ENCODE measurements at regions not wholly inside any gene's neighbourhood (a gene's known extent, or its start where the extent isn't known, plus 50 kb on each side); places are given as distances from the start of the nearest gene placed in this dataset.

- ATAC-seq (ENCODE audit: insufficient read depth, low FRiP score) (no peak), DNase-seq (no peak)
- Histone ChIP-seq H3K36me3 (ENCODE audit: control insufficient read depth in 4 of 4, insufficient read depth in 4 of 4, low read length in 4 of 4) (no peaks in the 10 kb centered on the region), H3K9ac (ENCODE audit: insufficient read depth in 1 of 2, low read length in 2 of 2) (no peak overlapping the region), H3K9me3 (ENCODE audit: control insufficient read depth in 4 of 4, insufficient read depth in 3 of 4, low read length in 3 of 4) (peaks cover 0 to 8% (median 0%) of the 10 kb centered on the region in 4 donors), H3K4me1 (ENCODE audit: control insufficient read depth in 5 of 5, insufficient read depth in 5 of 5, low read length in 5 of 5) (no peaks in the 10 kb centered on the region), H3K27ac (ENCODE audit: low read depth in 1 of 2, low read length in 1 of 2) (no peak overlapping the region), H3K27me3 (ENCODE audit: control insufficient read depth in 3 of 3, insufficient read depth in 3 of 3, low read length in 2 of 3) (peaks cover 0 to 2% (median 0%) of the 10 kb centered on the region in 3 donors), H3K4me3 (no peak overlapping the region)
- TF ChIP-seq, protein P1, sequence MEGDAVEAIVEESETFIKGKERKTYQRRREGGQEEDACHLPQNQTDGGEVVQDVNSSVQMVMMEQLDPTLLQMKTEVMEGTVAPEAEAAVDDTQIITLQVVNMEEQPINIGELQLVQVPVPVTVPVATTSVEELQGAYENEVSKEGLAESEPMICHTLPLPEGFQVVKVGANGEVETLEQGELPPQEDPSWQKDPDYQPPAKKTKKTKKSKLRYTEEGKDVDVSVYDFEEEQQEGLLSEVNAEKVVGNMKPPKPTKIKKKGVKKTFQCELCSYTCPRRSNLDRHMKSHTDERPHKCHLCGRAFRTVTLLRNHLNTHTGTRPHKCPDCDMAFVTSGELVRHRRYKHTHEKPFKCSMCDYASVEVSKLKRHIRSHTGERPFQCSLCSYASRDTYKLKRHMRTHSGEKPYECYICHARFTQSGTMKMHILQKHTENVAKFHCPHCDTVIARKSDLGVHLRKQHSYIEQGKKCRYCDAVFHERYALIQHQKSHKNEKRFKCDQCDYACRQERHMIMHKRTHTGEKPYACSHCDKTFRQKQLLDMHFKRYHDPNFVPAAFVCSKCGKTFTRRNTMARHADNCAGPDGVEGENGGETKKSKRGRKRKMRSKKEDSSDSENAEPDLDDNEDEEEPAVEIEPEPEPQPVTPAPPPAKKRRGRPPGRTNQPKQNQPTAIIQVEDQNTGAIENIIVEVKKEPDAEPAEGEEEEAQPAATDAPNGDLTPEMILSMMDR (IDR thresholded peaks at IDR 0.05; ENCODE audit: control extremely low read depth, extremely low read depth), result no peak
- 70 to 82% methylated on average over 3 of the region's 3 CpGs for WGBS, 2 donors
These were observed 345.4 kb upstream of the EEF2KMT start for GRCh38 chr16:5442986-5443385.

- Histone ChIP-seq H3K27me3 (ENCODE audit: control insufficient read depth in 3 of 3, insufficient read depth in 3 of 3, low read length in 2 of 3) (peaks cover 0 to 2% (median 0%) of the 10 kb centered on the region in 3 donors), H3K4me1 (ENCODE audit: control insufficient read depth in 5 of 5, insufficient read depth in 5 of 5, low read length in 5 of 5) (no peaks in the 10 kb centered on the region), H3K9ac (ENCODE audit: insufficient read depth in 1 of 2, low read length in 2 of 2) (no peak overlapping the region), H3K4me3 (no peak overlapping the region), H3K27ac (ENCODE audit: low read depth in 1 of 2, low read length in 1 of 2) (no peak overlapping the region), H3K36me3 (ENCODE audit: control insufficient read depth in 4 of 4, insufficient read depth in 4 of 4, low read length in 4 of 4) (no peaks in the 10 kb centered on the region), H3K9me3 (ENCODE audit: control insufficient read depth in 4 of 4, insufficient read depth in 3 of 4, low read length in 3 of 4) (peaks cover 0 to 6% (median 0%) of the 10 kb centered on the region in 4 donors)
- no peak for ATAC-seq (ENCODE audit: insufficient read depth, low FRiP score)
- DNase-seq, result no peak
- WGBS, 2 donors, result 68 to 75% methylated on average over 3 of the region's 3 CpGs
- TF ChIP-seq, protein P1 (IDR thresholded peaks at IDR 0.05; ENCODE audit: control extremely low read depth, extremely low read depth), result no peak
These were observed 344.5 kb upstream of the EEF2KMT start for GRCh38 chr16:5442054-5442453.

GRCh38 chr16:5438591-5438990, 341.0 kb upstream of the EEF2KMT start:
- TF ChIP-seq, protein P1 (IDR thresholded peaks at IDR 0.05; ENCODE audit: control extremely low read depth, extremely low read depth), result no peak
- Histone ChIP-seq H3K4me1 (ENCODE audit: control insufficient read depth in 5 of 5, insufficient read depth in 5 of 5, low read length in 5 of 5) (no peaks in the 10 kb centered on the region), H3K9me3 (ENCODE audit: control insufficient read depth in 4 of 4, insufficient read depth in 3 of 4, low read length in 3 of 4) (peaks cover 0 to 5% (median 0%) of the 10 kb centered on the region in 4 donors), H3K4me3 (no peak overlapping the region), H3K36me3 (ENCODE audit: control insufficient read depth in 4 of 4, insufficient read depth in 4 of 4, low read length in 4 of 4) (no peaks in the 10 kb centered on the region), H3K27ac (ENCODE audit: low read depth in 1 of 2, low read length in 1 of 2) (no peak overlapping the region), H3K27me3 (ENCODE audit: control insufficient read depth in 3 of 3, insufficient read depth in 3 of 3, low read length in 2 of 3) (peaks cover 0 to 6% (median 0%) of the 10 kb centered on the region in 3 donors), H3K9ac (ENCODE audit: insufficient read depth in 1 of 2, low read length in 2 of 2) (no peak overlapping the region)
- WGBS, 2 donors, result 80 to 81% methylated on average over 7 of the region's 7 CpGs
- ATAC-seq (ENCODE audit: insufficient read depth, low FRiP score) (no peak), DNase-seq (no peak)

DNA sequence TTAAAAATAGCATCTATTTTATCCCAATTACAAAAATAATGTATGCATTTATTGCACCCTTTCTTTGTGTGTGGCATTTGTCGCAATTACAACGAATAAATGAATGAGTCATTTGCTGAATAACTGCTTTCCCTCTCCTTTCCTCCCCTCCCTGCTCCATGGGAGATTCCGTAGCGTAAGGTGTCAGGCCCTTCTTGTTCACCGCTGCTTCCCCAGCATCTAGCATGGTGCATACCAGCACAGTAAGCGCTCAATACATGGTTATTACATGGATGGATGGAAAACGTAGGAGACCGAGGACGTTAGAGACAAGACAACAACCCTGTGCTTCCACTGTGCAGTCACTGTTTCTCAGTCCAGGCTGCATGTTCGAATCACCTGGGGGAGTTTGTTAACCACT, 336.0 kb upstream of the EEF2KMT start:
- 73 to 80% methylated on average over 10 of the region's 10 CpGs for WGBS, 2 donors
- Histone ChIP-seq H3K27me3 (ENCODE audit: control insufficient read depth in 3 of 3, insufficient read depth in 3 of 3, low read length in 2 of 3) (peaks cover 0 to 6% (median 0%) of the 10 kb centered on the region in 3 donors), H3K9ac (ENCODE audit: insufficient read depth in 1 of 2, low read length in 2 of 2) (no peak overlapping the region), H3K9me3 (ENCODE audit: control insufficient read depth in 4 of 4, insufficient read depth in 3 of 4, low read length in 3 of 4) (peaks cover 0 to 1% (median 0%) of the 10 kb centered on the region in 4 donors), H3K4me3 (no peak overlapping the region), H3K36me3 (ENCODE audit: control insufficient read depth in 4 of 4, insufficient read depth in 4 of 4, low read length in 4 of 4) (no peaks in the 10 kb centered on the region), H3K4me1 (ENCODE audit: control insufficient read depth in 5 of 5, insufficient read depth in 5 of 5, low read length in 5 of 5) (no peaks in the 10 kb centered on the region), H3K27ac (ENCODE audit: low read depth in 1 of 2, low read length in 1 of 2) (no peak overlapping the region)
- DNase-seq, result no peak
- TF ChIP-seq, protein P1 (IDR thresholded peaks at IDR 0.05; ENCODE audit: control extremely low read depth, extremely low read depth), result no peak
- ATAC-seq (ENCODE audit: insufficient read depth, low FRiP score), result no peak

Data from lung (tissue), 11 donors.